ENCODE measurements at regions not wholly inside any gene's neighbourhood (a gene's known extent, or its start where the extent isn't known, plus 50 kb on each side); places are given as distances from the start of the nearest gene placed in this dataset.

GRCh38 chr20:58138395-58138794 is 90.1 kb downstream of the ANKRD60 start:
- H3K36me3 ChIP-seq = no peaks in the 10 kb centered on the region
- intact Hi-C loops (cut with micrococcal nuclease) = no loop called here
- TF ChIP-seq CTCF (IDR thresholded peaks at IDR 0.05; ENCODE audit: borderline replicate concordance) = no peak
- H3K9me3 ChIP-seq (replicated peaks) = no peaks in the 10 kb centered on the region
- no peak for DNase-seq
- no peaks in the 10 kb centered on the region for H3K4me1 ChIP-seq
- no peak overlapping the region for H3K4me3 ChIP-seq
- peaks cover 97% of the 10 kb centered on the region for H3K27me3 ChIP-seq (ENCODE audit: low read depth)
- no peak overlapping the region for H3K27ac ChIP-seq (replicated peaks)

GRCh38 chr20:58137651-58138265 is 90.7 kb downstream of the ANKRD60 start:
- Histone ChIP-seq H3K4me3 (no peak overlapping the region), H3K36me3 (no peaks in the 10 kb centered on the region), H3K9me3 (replicated peaks) (no peaks in the 10 kb centered on the region), H3K27me3 (ENCODE audit: low read depth) (peaks cover 97% of the 10 kb centered on the region), H3K27ac (replicated peaks) (no peak overlapping the region), H3K4me1 (no peaks in the 10 kb centered on the region)
- no peak for DNase-seq
- intact Hi-C loops (cut with micrococcal nuclease) = no loop called here
- no peak for TF ChIP-seq CTCF (IDR thresholded peaks at IDR 0.05; ENCODE audit: borderline replicate concordance)

GRCh38 chr20:58137236-58137635 is 91.2 kb downstream of the ANKRD60 start:
- Histone ChIP-seq H3K27ac (replicated peaks) (no peak overlapping the region), H3K36me3 (no peaks in the 10 kb centered on the region), H3K4me3 (no peak overlapping the region), H3K9me3 (replicated peaks) (no peaks in the 10 kb centered on the region), H3K27me3 (ENCODE audit: low read depth) (peaks cover 99% of the 10 kb centered on the region), H3K4me1 (peaks cover under 1% of the 10 kb centered on the region)
- DNase-seq = no peak
- no peak for TF ChIP-seq CTCF (IDR thresholded peaks at IDR 0.05; ENCODE audit: borderline replicate concordance)
- intact Hi-C loops (cut with micrococcal nuclease) = no loop called here

- Histone ChIP-seq H3K4me1 (peaks cover 8% of the 10 kb centered on the region), H3K4me3 (no peak overlapping the region), H3K9me3 (replicated peaks) (no peaks in the 10 kb centered on the region), H3K36me3 (no peaks in the 10 kb centered on the region), H3K27ac (replicated peaks) (no peak overlapping the region), H3K27me3 (ENCODE audit: low read depth) (peaks cover 100% of the 10 kb centered on the region)
- TF ChIP-seq CTCF (IDR thresholded peaks at IDR 0.05; ENCODE audit: borderline replicate concordance) = no peak
- DNase-seq = no peak
- intact Hi-C loops (cut with micrococcal nuclease) = no loop called here
Observed at GRCh38 chr20:58136149-58136484, 92.3 kb downstream of the ANKRD60 start.

GRCh38 chr20:58135441-58136148 is 92.9 kb downstream of the ANKRD60 start:
- intact Hi-C loops (cut with micrococcal nuclease) = no loop called here
- no peaks in the 10 kb centered on the region for H3K36me3 ChIP-seq
- no peak overlapping the region for H3K4me3 ChIP-seq
- no peak for TF ChIP-seq CTCF (IDR thresholded peaks at IDR 0.05; ENCODE audit: borderline replicate concordance)
- H3K9me3 ChIP-seq (replicated peaks) = no peaks in the 10 kb centered on the region
- peaks cover 100% of the 10 kb centered on the region for H3K27me3 ChIP-seq (ENCODE audit: low read depth)
- peaks cover 12% of the 10 kb centered on the region for H3K4me1 ChIP-seq
- H3K27ac ChIP-seq (replicated peaks) = no peak overlapping the region
- no peak for DNase-seq

All from left ventricle myocardium inferior (tissue), 1 donor.